Anterior cingulate cortex (tissue), 58 donors: ENCODE measurements at regions not wholly inside any gene's neighbourhood (a gene's known extent, or its start where the extent isn't known, plus 50 kb on each side); places are given as distances from the start of the nearest gene placed in this dataset.

Experiments
- DNase-seq, 58 donors: peaks; one replicate each; lab custom pipeline; 2025; lab: John Stamatoyannopoulos, UW

DNA sequence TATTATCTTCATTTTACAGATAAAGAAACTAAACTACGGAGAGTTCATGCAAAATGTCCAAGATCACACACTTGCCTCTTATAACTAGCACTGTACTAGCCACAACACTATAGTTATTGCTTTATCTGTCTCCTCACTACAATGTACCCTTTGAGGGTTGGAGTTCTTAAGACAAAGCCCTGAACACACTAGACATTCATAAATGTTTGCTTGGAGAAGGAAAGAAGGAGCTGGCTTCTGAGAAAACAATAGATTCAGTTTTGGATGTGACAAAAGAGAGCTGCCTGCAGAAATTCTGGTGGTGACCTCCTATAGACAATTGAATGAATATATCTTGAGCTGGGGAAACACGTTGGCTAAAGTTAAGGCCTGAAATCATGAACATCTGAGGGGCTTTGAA is 169.9 kb upstream of the ARHGEF26 start:
- DNase-seq: no peak

DNA sequence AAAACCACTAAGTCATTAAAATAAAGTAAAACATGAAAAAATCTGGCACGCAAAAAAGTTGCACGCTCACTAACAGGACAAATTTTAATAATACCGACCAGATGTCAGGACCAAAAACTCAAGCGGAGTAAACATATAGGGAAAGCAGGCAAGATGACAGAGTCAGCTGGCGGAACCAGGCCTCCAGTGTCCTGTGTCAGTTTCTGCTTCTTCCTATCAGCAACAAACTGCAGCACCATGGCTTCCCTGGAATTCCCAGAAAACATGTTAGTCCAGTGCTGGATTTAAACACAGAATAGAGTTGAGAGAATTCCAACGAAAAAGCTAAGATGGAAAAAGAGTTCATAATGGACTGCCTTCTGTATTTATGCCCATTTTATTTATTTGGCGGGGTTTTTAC is 169.1 kb upstream of the ARHGEF26 start:
- no peak for DNase-seq

DNA sequence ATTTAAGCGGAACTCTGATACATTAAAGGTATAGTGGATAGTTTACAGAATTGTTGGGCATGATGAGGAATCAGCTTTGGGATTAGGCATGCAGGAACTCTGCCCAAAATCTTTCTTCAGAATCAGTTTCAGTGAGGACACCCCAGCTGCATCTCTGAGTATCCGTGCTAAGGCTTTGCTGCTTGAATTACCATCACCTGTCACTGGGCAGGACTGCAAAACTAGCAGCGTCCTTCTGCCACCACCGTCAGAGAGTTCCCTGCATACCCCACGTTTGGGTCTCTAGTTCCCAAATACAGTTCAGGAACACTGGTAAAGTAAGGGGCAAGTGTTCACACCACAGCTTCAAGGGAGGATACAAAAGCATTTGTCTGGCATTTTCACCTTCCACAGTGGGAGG is 164.6 kb upstream of the ARHGEF26 start:
- DNase-seq: no peak

DNA sequence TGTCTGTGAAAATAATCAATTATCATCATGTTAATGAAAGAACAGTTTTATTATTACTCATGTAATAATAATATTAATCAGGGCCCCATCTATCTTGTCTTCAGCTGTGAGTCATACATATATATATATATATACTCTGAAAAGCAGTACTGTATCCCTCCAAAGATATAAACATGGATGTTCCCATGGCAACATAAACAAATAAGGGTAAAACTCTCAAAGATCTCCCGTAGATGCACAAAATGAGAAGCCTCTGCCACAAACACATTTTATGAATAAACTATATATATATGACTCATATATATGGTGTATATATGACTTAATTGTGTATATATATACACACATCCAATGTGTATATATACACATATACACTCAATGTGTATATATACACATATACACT is 163.8 kb upstream of the ARHGEF26 start:
- DNase-seq: no peak

DNA sequence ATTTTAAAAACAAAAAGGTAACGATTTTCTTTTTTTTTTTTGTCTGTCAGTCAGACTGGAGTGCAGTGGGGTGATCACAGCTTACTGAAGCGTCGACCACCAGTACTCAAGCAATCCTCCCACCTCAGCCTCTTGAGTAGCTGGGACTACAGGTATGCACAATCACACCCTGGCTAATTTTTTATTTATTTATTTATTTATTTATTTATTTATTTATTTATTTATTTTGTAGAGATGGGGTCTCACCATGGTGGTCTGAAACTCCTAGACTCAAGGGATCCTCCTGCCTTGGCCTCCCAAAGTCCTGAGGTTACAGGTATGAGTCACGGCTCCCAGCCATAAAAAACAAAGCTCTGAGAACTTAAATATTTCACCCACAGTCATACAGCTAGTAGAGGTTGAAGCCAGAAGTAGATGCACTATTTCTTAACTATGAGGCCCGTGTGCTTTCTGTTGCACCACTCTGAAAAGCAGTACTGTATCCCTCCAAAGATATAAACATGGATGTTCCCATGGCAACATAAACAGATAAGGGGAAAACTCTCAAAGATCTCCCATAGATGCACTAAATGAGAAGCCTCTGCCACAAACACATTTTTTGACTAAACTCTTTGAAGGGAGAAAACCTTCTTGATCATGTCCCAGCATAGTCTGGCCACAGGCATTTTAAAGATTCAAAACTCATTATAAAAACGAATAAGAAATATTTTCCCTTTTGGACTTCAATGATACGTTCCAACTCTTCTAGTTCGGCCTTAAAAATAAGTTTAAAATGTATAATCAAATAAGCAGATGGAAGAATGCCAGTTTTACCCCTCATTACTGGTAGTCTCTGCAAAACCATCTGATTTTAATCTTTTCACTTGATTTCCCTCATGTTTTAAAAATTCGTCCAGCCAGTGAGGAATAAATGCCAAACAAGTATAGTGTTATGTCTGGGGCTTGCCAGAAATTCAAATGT is 162.3 kb upstream of the ARHGEF26 start:
- no peak for DNase-seq

DNA sequence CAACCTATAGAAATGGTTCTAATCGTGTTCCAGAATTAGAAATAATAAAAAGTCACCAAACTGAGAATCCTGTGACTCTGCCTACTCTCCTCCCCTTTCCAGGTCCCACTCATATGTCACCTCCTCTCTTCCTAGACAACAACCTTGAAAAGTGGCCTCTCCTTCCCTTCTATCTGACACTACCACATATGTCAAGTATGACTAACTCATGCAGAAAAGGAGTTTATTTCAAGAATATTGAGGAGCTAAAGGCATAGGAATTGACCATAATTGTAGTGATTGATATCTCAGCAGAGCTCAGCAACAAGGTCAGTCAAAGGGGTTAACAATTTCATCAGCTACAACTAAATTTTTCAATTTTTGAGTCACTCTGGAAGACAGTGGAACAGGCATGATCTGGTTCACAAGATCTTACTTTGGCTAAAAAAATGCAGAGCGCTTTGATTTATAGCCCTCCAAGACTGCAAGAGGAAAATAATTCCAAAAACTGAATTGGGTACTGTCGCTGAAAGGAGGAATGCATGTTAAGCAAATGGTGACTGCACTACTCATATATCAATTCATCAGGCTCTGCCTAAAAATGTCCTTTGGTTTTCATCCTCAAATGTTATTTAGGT is 160.6 kb upstream of the ARHGEF26 start:
- no peak for DNase-seq

DNA sequence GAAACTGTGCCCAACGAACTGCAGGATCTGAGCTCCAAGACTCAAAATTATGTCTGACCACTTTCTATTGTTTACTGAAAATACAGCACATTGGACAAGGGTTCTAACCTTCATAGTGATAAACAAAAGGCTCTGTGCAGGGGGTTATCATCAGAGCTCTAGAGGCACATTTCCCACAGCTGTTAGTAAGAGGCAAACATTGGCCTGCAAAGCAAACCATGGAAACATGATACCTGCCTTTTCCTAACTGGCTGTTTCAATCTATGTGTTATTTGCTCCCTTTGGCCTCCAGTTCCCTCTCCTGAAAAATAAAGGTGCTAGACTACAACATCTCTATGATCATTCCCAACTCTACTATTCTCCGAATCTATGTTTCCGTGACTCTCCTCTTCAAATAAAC is 159.7 kb upstream of the ARHGEF26 start:
- no peak for DNase-seq

DNA sequence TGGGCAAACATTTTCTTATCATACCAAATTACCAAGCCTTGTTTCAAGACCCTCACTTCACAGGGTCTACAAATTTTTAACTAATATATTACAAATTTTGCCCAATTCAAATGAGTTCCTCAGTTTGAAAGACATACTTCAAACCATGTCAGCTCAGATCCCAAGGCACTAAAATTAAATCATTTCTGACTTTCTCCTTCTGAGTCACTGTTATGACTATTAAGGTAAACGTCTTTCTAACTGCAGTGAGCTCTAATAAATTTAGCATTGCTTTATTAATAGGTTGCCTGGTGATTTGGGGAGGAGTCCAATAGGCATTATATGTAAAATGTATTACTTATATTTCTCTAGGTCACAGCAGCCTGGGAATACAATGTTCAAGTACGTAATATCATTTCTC is 158.2 kb upstream of the ARHGEF26 start:
- DNase-seq: no peak

DNA sequence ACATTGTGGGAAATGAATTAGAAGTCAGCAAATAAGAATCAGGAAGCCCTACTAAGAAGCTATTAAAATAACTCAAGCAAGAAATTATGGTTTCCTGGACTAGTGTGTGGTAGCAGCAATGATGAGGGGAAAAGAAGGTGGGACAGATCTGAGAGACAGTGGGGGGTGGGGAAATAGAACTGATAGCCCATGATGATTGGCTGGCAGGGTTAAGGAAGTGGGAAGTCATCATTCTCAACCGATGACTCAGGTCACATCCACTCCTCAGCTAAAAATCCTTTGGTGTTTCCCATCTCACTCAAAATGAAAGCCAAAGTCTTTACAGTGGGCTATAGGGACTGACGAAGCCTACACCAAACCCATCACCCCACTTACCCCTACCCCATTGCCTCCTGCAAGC is 153.9 kb upstream of the ARHGEF26 start:
- no peak for DNase-seq

DNA sequence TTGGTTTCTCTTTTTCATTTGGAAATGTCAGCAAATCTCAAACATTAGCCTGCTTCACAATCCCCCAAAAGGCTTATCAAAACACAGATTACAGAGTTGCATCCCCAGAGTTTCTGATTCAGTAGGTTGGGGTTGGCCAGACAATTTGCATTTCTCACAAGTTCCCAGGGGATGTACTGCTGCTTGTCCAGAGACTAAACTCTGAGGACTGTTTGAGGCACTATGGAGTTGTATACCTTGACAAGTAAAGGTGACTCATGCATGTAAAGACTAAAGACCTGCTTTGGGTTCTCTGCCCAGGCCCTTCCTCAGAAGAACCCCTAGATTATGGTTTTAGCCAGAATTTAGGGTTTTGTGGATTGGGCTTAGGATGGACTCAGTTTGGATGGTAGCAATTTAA is 151.1 kb upstream of the ARHGEF26 start:
- no peak for DNase-seq

DNA sequence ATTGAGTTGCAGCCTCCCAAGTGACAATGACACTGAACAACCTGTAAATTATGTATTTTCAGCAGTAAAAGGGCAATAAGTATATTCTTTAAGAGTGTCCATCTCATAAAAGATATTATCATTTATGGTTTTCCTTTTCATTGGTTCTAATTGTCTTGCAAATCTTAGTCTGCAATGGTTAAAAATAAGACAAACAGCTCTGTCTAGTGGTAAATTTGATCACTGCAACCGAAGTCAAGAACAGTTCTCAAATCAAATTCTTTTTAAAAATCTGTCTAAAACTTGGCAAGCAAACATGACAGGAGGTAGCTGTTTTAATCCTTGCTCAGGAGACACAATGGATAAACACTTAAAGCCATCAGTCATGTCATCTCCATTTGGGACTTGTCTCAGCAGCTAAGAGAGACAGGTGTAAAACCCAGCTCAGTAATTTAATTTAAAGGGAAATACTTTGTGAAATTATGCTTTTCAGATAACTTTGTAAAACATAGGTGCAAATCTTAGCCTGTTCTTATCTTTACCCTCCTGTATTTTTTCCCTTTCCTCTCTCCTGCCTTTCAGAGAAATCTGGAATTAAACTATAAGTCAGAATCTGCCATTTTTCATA is 150.3 kb upstream of the ARHGEF26 start:
- no peak for DNase-seq

DNA sequence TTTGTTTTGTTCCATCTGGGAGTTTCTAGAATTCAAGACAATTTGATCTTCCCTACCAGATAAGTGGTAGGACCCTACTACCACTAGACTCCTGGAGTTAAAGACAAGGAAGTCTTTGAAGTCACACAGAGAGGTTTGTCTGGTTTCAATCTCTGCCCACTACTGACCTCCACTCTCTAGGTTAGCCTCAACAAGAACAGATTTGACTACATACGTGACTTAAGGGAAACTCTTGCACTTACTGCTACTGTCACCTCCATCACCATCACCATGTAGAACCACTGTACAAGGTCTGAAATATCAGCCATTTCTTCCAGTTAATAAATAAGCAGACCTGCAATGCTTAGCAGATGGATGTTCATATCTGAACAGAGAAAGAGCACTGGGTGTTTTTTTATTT is 148.3 kb upstream of the ARHGEF26 start:
- no peak for DNase-seq

DNA sequence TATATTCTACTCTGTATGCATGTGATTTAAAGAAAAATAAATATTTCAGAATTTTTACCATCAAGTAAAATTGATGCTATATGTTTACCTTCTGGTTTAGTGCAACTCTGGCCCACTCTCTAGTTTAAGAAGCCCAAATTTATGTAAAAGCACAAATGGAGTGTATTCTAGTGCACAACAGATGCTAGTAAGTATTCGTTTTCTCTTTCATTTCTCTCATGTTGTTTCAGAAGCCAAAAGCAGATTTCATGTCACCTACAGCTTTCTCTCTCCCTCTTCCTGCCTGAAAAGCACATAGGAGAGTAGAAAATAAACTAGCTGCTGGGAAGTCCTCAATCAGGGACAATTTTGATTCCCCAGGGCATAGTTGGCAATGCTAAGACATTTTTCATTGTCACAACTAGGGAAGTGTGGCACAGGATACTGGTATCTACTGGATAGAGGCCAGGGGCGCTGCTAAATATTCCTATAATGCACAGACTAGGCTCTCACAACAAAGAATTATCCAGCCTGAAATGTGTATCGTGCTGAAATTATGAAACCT is 147.4 kb upstream of the ARHGEF26 start:
- DNase-seq: peak in 2 of 58 donors; percentile 7

DNA sequence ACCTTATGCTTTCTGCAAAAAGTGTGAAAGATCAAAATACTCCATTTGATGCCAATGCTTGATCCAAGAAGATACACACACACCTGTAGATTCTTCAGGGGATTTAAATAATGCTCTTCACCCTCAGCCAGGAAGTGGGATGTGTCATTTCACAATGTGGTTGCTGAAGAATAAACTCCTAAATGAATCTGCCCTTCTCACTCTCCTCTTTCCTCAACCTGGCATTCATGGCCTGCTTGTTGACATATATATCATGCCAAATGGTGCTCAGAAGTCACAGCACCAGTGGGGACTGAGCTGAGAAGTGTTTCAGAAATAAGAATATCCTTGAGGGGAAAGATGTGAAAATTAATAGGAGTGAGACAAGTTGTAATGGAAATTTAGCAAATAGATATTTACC is 146.6 kb upstream of the ARHGEF26 start:
- DNase-seq: no peak

DNA sequence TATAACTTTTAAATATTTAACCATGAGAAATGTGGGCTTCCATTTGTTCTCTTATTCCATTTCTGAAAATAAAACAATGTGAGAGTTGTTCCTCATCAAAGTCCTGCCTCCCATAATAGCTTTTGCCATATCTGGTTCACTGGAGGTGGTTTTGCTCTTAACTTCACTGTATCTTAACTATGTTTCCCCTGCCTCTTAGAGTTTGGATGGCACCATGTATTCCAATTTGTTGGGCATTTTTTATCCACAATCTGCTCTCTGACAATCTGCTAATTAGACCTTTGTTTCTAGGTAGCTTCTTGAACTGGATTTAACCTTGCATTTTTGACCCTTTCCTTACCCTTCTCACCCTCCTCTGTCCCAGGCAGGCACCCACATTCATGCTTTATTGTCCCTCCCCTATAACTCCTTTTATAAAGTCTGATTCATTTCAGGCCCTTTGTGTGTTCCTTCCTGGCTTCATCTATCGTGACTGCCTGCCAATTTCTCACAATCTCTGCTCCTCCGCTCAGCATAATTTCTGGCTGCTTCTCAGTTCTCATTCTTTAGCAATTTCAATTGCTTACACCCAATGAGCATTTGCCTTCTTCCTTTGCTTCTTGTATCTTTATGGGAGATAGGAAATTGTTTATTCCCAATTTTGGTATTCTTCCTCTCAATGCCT is 144.2 kb upstream of the ARHGEF26 start:
- DNase-seq: peak in 32 of 58 donors; percentile 3 to 76 (median 31)

DNA sequence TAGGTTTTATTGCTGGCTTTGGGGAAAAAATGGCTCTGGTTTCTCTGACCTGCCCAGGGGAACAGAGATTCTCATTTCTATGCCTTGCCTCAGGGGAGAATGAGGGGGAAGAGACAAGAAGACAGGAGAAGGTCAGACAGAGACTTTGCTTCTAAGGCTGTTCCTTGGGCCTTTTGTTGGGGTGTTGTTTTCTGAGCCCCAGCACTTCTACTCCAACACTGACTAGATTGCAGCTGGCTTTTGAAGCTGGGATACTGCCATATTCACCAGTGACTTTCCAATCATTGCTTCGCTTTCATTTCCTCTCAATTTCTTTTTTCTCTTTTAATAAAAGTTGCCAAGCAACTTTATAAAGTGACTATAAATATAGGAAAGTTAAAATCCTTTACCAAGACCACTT is 143.2 kb upstream of the ARHGEF26 start:
- DNase-seq: no peak

DNA sequence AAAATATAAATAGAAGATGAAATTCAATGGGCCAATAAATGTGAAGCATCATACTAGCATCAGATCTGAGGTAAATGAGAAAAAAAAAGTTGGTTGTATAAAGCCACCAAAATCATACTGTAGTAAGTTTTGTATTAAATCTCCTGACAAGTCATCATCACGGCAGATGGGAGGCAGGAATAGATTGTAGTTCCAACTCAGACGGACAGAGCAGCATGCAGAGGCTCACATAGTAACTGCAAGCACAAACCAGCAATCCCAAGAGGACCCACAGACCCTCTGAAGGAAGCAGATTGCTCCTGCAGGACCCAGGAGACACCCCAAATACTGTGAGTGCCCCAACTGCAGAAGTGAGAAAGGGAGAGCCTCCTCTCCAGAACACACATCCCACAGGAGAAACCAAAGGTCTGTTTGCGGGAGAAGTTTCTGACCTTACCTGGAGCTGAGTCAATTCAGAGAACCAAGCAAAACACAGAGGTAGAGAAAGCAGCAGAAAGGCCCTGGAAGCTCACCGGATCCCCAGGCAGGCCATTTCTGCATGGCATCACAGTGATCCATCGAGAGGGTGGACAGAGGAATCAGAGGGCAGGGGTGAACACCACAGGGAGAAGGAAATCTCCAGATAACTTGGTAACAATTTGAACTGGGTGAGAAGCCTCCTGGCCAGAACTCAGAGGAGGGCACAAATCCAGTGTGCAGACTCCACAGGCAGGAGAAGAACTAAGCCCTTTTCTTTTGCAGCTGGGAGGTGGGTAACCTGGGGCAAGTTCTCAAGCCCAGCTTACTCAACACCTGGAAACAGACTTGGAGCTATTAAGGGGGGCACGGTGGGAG is 141.6 kb upstream of the ARHGEF26 start:
- no peak for DNase-seq

DNA sequence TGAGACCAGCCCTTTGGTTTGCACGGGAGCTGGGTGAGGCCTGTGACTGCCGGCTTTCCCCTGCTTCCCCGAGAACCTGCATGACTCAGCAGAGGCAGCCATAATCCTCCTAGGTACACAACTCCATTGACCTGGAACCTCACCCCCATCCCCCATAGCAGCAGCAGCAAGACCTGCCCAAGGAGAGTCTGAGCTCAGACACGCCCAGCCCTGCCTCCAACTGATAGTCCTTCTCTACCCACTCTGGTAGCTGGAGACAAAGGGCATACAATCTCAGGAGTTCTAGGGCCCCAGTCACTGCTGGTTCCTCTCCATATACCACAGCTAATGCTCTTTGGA is 141.0 kb upstream of the ARHGEF26 start:
- DNase-seq: no peak

DNA sequence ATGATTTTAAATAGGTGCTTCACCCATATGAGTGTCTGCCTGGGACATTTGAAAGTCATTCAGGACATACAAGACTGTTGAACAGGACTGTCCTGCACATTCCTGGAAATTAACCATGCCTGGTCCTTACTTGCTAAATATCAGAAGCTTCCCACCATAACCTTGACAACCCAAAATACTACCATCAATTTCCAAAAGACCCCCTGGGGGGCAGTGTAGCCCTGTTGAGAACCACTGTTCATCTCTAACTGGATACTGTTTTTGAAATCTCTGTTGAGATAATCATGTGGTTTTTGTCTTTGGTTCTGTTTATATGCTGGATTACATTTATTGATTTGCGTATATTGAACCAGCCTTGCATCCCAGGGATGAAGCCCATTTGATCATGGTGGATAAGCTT is 123.8 kb upstream of the ARHGEF26 start:
- peak in 1 of 58 donors; percentile 2 for DNase-seq

DNA sequence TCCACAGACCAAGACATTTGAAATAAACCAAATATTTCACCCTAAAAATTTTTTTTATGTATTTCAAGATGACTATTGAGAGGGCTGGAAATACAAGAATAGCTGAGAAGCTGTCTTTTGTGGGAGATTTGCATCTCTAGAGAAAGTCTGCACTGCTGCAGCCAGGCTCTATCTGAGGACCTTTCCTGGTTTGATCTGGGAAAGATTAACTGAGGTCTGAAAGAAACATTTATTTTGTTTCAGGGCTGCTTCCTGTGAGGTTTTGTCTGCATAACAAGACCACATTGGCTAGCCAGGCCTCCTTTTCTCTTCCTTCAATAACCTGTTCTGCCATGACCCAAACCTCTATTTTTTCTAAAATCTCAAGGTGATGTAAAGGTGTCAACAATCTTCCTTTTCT is 117.5 kb upstream of the ARHGEF26 start:
- no peak for DNase-seq
